ENCODE measurements at regions not wholly inside any gene's neighbourhood (a gene's known extent, or its start where the extent isn't known, plus 50 kb on each side); places are given as distances from the start of the nearest gene placed in this dataset.

GRCh38 chr1:168926236-168926635, 180.3 kb upstream of the ATP1B1 start:
- TF ChIP-seq POLR2A (IDR thresholded peaks at IDR 0.05) = no peak
- TF ChIP-seq, protein P1, sequence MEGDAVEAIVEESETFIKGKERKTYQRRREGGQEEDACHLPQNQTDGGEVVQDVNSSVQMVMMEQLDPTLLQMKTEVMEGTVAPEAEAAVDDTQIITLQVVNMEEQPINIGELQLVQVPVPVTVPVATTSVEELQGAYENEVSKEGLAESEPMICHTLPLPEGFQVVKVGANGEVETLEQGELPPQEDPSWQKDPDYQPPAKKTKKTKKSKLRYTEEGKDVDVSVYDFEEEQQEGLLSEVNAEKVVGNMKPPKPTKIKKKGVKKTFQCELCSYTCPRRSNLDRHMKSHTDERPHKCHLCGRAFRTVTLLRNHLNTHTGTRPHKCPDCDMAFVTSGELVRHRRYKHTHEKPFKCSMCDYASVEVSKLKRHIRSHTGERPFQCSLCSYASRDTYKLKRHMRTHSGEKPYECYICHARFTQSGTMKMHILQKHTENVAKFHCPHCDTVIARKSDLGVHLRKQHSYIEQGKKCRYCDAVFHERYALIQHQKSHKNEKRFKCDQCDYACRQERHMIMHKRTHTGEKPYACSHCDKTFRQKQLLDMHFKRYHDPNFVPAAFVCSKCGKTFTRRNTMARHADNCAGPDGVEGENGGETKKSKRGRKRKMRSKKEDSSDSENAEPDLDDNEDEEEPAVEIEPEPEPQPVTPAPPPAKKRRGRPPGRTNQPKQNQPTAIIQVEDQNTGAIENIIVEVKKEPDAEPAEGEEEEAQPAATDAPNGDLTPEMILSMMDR (IDR thresholded peaks at IDR 0.05) = no peak
